GM19328 (cell line): ENCODE measurements at regions not wholly inside any gene's neighbourhood (a gene's known extent, or its start where the extent isn't known, plus 50 kb on each side); places are given as distances from the start of the nearest gene placed in this dataset.
"Not testable (repeated sequence)": the region's sequence is repeated elsewhere in the genome, so short reads cannot be mapped to it uniquely, and the experiment has no call there.

ENCODE experiments used
- ATAC-seq: cut with Tn5 transposase; IDR thresholded peaks from one replicate; pipeline ENCODE4 v1.9.1; 2021; ENCODE audit warnings: mild to moderate bottlenecking, moderate library complexity; ENCODE audit not compliant: unreplicated experiment

GRCh38 chr5:67996596-67996995 lies 219.0 kb upstream of the PIK3R1 start:
- ATAC-seq = no peak

GRCh38 chr5:67992923-67993322 lies 222.6 kb upstream of the PIK3R1 start:
- no peak for ATAC-seq

- ATAC-seq = no peak
Measured at GRCh38 chr5:67989456-67989855, 226.1 kb upstream of the PIK3R1 start.

GRCh38 chr5:67986761-67987160 lies 228.8 kb upstream of the PIK3R1 start:
- no peak for ATAC-seq

GRCh38 chr5:67985686-67986387 lies 229.7 kb upstream of the PIK3R1 start:
- no peak for ATAC-seq

GRCh38 chr5:67984546-67984945 lies 231.0 kb upstream of the PIK3R1 start:
- ATAC-seq = no peak

GRCh38 chr5:67983251-67984110 lies 232.1 kb upstream of the PIK3R1 start:
- ATAC-seq = no peak

- ATAC-seq = not testable (repeated sequence)
Measured at GRCh38 chr5:67982160-67982559, 233.4 kb upstream of the PIK3R1 start.

- ATAC-seq = no peak
Measured at GRCh38 chr5:67978171-67978570, 237.4 kb upstream of the PIK3R1 start.

- ATAC-seq = no peak
Measured at GRCh38 chr5:67976891-67977601, 238.5 kb upstream of the PIK3R1 start.

- no peak for ATAC-seq
Measured at GRCh38 chr5:67976181-67976580, 239.4 kb upstream of the PIK3R1 start.

- ATAC-seq = no peak
Measured at GRCh38 chr5:67974471-67974870, 241.1 kb upstream of the PIK3R1 start.

- ATAC-seq = no peak
Measured at GRCh38 chr5:67974054-67974453, 241.5 kb upstream of the PIK3R1 start.

- ATAC-seq = no peak
Measured at GRCh38 chr5:67971971-67972821, 243.4 kb upstream of the PIK3R1 start.

GRCh38 chr5:67971223-67971830 lies 244.2 kb upstream of the PIK3R1 start:
- no peak for ATAC-seq

GRCh38 chr5:67969631-67970030 lies 245.9 kb upstream of the PIK3R1 start:
- no peak for ATAC-seq

- ATAC-seq = no peak
Measured at GRCh38 chr5:67969176-67969575, 246.4 kb upstream of the PIK3R1 start.

GRCh38 chr5:67966712-67967111 lies 248.8 kb upstream of the PIK3R1 start:
- no peak for ATAC-seq

GRCh38 chr5:67964619-67965018 lies 250.9 kb upstream of the PIK3R1 start:
- no peak for ATAC-seq

GRCh38 chr5:67963789-67964519 lies 251.6 kb upstream of the PIK3R1 start:
- ATAC-seq = no peak
